Type B pancreatic cell (in vitro differentiated cells): ENCODE measurements at regions not wholly inside any gene's neighbourhood (a gene's known extent, or its start where the extent isn't known, plus 50 kb on each side); places are given as distances from the start of the nearest gene placed in this dataset.

Experiments
- DNase-seq: peaks from one replicate; pipeline ENCODE4 v3.0.0; 2021; ENCODE audit warnings: mixed read lengths; ENCODE audit not compliant: unreplicated experiment; ENCODE audit errors: extremely low spot score
- H3K27ac Mint-ChIP-seq: 2 replicates; pipeline ENCODE4 v1.8.0; 2021; ENCODE audit warnings: mild to moderate bottlenecking, mixed read lengths
- H3K27me3 Mint-ChIP-seq: 2 replicates; pipeline ENCODE4 v1.8.0; 2021; ENCODE audit warnings: mixed read lengths
- H3K36me3 Mint-ChIP-seq: 2 replicates; pipeline ENCODE4 v1.8.0; 2021; ENCODE audit warnings: mixed read lengths
- H3K4me1 Mint-ChIP-seq: one replicate; pipeline ENCODE4 v1.8.0; 2021; ENCODE audit warnings: mixed read lengths; ENCODE audit not compliant: unreplicated experiment
- H3K4me3 Mint-ChIP-seq: 2 replicates; pipeline ENCODE4 v1.8.0; 2021; ENCODE audit warnings: mild to moderate bottlenecking, mixed read lengths
- H3K9me3 Mint-ChIP-seq: 2 replicates; pipeline ENCODE4 v1.8.0; 2021; ENCODE audit warnings: mixed read lengths
- CTCF ChIP-seq: fragments of 200-600 bp; sonication (generic); conservative IDR thresholded peaks from 2 replicates; pipeline ENCODE4 v1.5.0; 2021; ENCODE audit warnings: antibody characterized with exemption, mild to moderate bottlenecking

GRCh38 chr20:55776176-55776575 lies 229.1 kb downstream of the CBLN4 start:
- Mint-ChIP-seq H3K27ac (no peak overlapping the region), H3K27me3 (no peaks in the 10 kb centered on the region), H3K4me1 (no peaks in the 10 kb centered on the region), H3K36me3 (no peaks in the 10 kb centered on the region), H3K4me3 (no peak overlapping the region), H3K9me3 (no peaks in the 10 kb centered on the region)
- no peak for DNase-seq
- no peak for TF ChIP-seq CTCF

GRCh38 chr20:55774628-55775027 lies 230.7 kb downstream of the CBLN4 start:
- Mint-ChIP-seq H3K27ac (no peak overlapping the region), H3K27me3 (no peaks in the 10 kb centered on the region), H3K4me1 (no peaks in the 10 kb centered on the region), H3K9me3 (no peaks in the 10 kb centered on the region), H3K4me3 (no peak overlapping the region), H3K36me3 (no peaks in the 10 kb centered on the region)
- no peak for DNase-seq
- TF ChIP-seq CTCF = no peak

GRCh38 chr20:55761797-55762196 lies 243.5 kb downstream of the CBLN4 start:
- Mint-ChIP-seq H3K36me3 (no peaks in the 10 kb centered on the region), H3K4me3 (no peak overlapping the region), H3K27me3 (no peaks in the 10 kb centered on the region), H3K4me1 (no peaks in the 10 kb centered on the region), H3K9me3 (peaks cover 6% of the 10 kb centered on the region), H3K27ac (no peak overlapping the region)
- no peak for TF ChIP-seq CTCF
- DNase-seq = no peak

GRCh38 chr20:55761100-55761499 lies 244.2 kb downstream of the CBLN4 start:
- no peak for DNase-seq
- no peaks in the 10 kb centered on the region for H3K27me3 Mint-ChIP-seq
- no peaks in the 10 kb centered on the region for H3K36me3 Mint-ChIP-seq
- TF ChIP-seq CTCF = no peak
- H3K27ac Mint-ChIP-seq = no peak overlapping the region
- H3K4me3 Mint-ChIP-seq = no peak overlapping the region
- peaks cover 6% of the 10 kb centered on the region for H3K9me3 Mint-ChIP-seq
- H3K4me1 Mint-ChIP-seq = no peaks in the 10 kb centered on the region

GRCh38 chr20:55760586-55760985 lies 244.7 kb downstream of the CBLN4 start:
- H3K27ac Mint-ChIP-seq = no peak overlapping the region
- DNase-seq = no peak
- H3K36me3 Mint-ChIP-seq = no peaks in the 10 kb centered on the region
- H3K9me3 Mint-ChIP-seq = peaks cover 6% of the 10 kb centered on the region
- H3K4me1 Mint-ChIP-seq = no peaks in the 10 kb centered on the region
- H3K4me3 Mint-ChIP-seq = no peak overlapping the region
- no peak for TF ChIP-seq CTCF
- no peaks in the 10 kb centered on the region for H3K27me3 Mint-ChIP-seq

GRCh38 chr20:55755861-55756260 lies 249.5 kb downstream of the CBLN4 start:
- H3K27ac Mint-ChIP-seq = no peak overlapping the region
- H3K27me3 Mint-ChIP-seq = no peaks in the 10 kb centered on the region
- no peaks in the 10 kb centered on the region for H3K4me1 Mint-ChIP-seq
- no peak for DNase-seq
- no peaks in the 10 kb centered on the region for H3K36me3 Mint-ChIP-seq
- no peak overlapping the region for H3K4me3 Mint-ChIP-seq
- TF ChIP-seq CTCF = no peak
- H3K9me3 Mint-ChIP-seq = no peaks in the 10 kb centered on the region
